HUES48 (cell line): ENCODE measurements at regions not wholly inside any gene's neighbourhood (a gene's known extent, or its start where the extent isn't known, plus 50 kb on each side); places are given as distances from the start of the nearest gene placed in this dataset.

Experiments
- H3K27ac ChIP-seq: one replicate; pipeline ENCODE4 v1.7.0; 2013; ENCODE audit warnings: low read depth, low read length, inconsistent platforms
- H3K27me3 ChIP-seq: 2 replicates; pipeline ENCODE4 v1.6.1; 2013; ENCODE audit warnings: mild to moderate bottlenecking, low read length; ENCODE audit not compliant: control insufficient read depth, insufficient read depth
- H3K36me3 ChIP-seq: 2 replicates; pipeline ENCODE4 v1.6.1; 2013; ENCODE audit warnings: low read length; ENCODE audit not compliant: control insufficient read depth, insufficient read depth
- H3K4me1 ChIP-seq: 2 replicates; pipeline ENCODE4 v1.6.1; 2013; ENCODE audit warnings: mild to moderate bottlenecking, low read length; ENCODE audit not compliant: control insufficient read depth, insufficient read depth
- H3K4me3 ChIP-seq: 2 replicates; pipeline ENCODE4 v1.5.1; 2013; ENCODE audit warnings: mild to moderate bottlenecking, low read depth, low read length
- H3K9ac ChIP-seq: 2 replicates; pipeline ENCODE4 v1.6.1; 2013; ENCODE audit warnings: mild to moderate bottlenecking, low read depth, low read length, moderate library complexity
- H3K9me3 ChIP-seq: 2 replicates; pipeline ENCODE4 v1.6.1; 2013; ENCODE audit warnings: low read length; ENCODE audit not compliant: control insufficient read depth, insufficient read depth

DNA sequence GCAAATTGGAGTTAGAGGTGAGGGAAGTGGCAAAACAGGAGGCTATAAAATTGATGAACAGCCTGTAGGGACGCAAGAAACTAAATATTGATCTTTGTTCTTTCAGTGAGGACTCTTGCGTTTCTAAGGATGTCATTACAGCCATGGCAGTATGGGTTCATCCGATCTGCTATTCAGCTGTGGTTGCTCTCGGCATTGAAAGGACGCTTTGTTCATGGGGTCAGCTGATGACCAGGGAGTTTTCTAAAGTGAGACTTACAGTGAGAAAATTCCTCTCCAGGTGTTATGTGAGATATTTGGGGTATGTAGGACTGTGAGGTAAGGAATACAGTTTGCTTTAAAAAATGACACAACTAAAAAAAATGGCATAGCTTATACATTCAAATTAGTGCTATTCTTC is 52.7 kb upstream of the PELI1 start:
- Histone ChIP-seq H3K4me3 (no peak overlapping the region), H3K27ac (no peak overlapping the region), H3K36me3 (no peaks in the 10 kb centered on the region)

DNA sequence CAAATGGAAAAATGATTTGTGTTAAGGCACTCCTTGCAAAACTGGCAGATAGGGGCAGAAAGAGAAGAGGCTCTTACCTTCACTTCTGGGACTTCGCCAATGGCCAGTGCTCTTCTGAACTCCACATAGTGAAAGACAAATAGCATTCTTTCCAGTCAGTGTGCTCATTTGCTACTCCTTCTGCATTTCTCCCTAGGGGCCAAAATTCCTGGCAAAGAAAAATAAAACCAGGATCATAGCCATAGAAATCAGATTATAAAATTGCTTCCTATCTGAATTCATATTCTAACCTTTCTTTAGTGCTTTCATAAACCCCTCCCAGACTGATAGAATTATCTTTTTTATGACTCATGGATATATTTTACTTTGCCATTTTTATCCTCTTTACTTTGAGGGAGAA is 56.9 kb upstream of the PELI1 start:
- no peak overlapping the region for H3K27ac ChIP-seq

More for the DNA sequence above, 52.7 kb upstream of the PELI1 start:
- Histone ChIP-seq H3K9ac (no peak overlapping the region), H3K9me3 (no peaks in the 10 kb centered on the region), H3K4me1 (peaks cover 16% of the 10 kb centered on the region), H3K27me3 (no peaks in the 10 kb centered on the region)

DNA sequence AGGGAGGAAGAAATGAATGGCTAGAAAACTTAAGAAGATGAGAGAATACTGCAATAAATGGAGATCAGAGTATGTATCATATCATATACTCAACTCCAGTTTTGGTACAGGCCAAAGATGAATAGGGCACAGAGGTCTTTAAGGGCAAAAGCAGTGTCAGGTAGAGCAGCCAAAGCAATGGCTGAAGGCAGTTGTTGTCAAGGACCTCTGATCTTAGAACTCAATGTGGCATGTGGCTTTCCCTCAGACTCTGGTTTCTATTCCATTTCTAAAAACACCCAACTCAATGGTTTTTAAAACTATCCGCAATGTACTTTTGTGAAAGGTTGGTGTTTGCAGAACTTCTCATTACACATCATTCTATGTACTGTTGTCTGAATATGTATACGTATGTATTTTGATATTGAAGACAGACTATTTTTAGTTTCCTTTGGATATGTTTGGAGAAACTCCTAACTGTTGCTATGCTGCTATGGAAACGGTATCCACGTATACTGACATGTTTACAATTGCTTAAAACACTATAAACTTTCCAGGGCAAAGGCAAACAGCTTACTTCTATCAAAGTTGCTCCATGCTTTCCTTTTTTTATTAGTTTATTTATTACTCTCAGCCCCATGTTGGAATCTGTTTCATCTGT is 58.1 kb upstream of the PELI1 start:
- no peak overlapping the region for H3K9ac ChIP-seq
- no peaks in the 10 kb centered on the region for H3K27me3 ChIP-seq
- peaks cover 22% of the 10 kb centered on the region for H3K4me1 ChIP-seq
- no peak overlapping the region for H3K27ac ChIP-seq
- H3K9me3 ChIP-seq = no peaks in the 10 kb centered on the region
- H3K4me3 ChIP-seq = no peak overlapping the region
- H3K36me3 ChIP-seq = no peaks in the 10 kb centered on the region

More for the DNA sequence above, 56.9 kb upstream of the PELI1 start:
- Histone ChIP-seq H3K9me3 (no peaks in the 10 kb centered on the region), H3K36me3 (no peaks in the 10 kb centered on the region), H3K4me3 (no peak overlapping the region), H3K4me1 (peaks cover 27% of the 10 kb centered on the region), H3K27me3 (no peaks in the 10 kb centered on the region), H3K9ac (no peak overlapping the region)

DNA sequence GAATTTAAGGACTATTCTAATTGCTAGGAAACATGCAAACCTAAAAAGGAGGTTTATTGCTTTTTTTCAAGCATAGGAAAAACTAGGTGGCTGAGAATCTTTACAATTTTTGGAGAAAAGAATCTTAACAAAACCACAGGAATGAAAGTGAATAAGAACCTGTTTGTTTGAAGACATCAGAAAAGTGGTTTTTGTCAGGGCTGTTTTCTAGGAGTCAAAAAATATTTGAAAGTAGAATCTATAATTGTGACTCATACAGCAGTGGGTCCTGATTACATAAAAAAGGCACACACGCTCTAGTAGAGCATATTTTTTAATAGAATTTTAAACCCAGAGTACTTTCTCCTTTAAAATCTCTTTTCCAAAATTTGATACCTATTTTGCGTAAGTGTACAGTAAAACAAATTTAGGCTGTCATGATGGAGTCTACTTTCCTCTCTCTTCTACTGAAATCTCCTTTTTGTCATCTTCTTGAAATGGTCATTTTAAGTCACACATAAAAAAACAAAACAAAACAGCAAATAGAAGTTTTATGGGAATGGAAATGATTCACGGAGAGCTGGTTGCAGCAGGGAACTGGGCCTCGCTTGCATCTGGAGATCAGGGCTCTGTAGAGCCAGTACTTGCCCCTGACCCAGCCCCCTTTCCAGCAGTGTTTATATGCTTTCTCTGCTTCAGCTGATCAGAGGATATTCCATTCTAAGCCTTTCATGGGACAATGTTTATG is 59.1 kb upstream of the PELI1 start:
- H3K4me3 ChIP-seq = no peak overlapping the region
- H3K27ac ChIP-seq = peak overlapping the region; percentile 10
- no peak overlapping the region for H3K9ac ChIP-seq
- no peaks in the 10 kb centered on the region for H3K27me3 ChIP-seq
- peaks cover 22% of the 10 kb centered on the region for H3K4me1 ChIP-seq
- H3K36me3 ChIP-seq = no peaks in the 10 kb centered on the region
- no peaks in the 10 kb centered on the region for H3K9me3 ChIP-seq

DNA sequence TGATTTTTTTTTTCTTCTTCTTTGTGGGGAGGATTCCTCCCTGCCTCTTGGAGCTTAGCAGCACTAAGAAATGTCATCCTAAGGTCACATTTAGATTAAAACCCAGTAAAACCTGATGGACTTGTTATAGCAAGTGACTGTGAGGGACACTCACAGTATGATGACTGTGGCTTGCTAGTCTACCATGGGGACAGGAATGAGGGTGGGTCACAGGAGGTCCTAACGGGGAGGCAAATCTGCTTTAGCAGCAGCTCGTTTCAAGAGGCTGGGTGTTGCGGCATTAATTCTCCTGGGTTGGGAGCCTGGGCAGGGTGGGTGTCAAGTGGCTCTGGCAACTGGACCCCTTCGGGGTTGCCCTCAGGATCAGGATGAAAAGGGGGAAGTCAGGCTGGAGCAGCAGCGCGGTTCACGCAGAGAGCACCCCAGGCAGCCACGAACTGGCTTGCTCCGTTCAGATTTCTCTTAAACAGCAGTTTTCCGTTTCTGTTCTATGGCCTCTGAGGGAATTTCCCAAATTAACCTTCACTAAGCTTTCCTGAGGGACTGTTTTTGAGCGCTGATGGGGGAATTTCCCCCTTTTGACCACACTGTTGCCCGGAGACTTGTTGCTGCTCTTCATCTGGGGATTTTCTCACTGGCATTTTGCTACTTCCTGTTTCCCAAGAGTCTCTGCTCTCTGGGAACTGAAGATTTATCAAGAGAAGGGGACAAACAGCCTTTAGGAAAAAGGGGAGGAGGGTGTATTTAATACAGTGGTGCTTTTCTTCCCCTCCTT is 59.8 kb upstream of the PELI1 start:
- no peak overlapping the region for H3K9ac ChIP-seq
- peak overlapping the region; percentile 52 for H3K27ac ChIP-seq
- H3K36me3 ChIP-seq = no peaks in the 10 kb centered on the region
- H3K9me3 ChIP-seq = no peaks in the 10 kb centered on the region
- H3K27me3 ChIP-seq = no peaks in the 10 kb centered on the region
- H3K4me1 ChIP-seq = peaks cover 22% of the 10 kb centered on the region
- 0 out of 2 replicates have a peak overlapping the region, but pooled peaks have one; percentile 3 for H3K4me3 ChIP-seq

DNA sequence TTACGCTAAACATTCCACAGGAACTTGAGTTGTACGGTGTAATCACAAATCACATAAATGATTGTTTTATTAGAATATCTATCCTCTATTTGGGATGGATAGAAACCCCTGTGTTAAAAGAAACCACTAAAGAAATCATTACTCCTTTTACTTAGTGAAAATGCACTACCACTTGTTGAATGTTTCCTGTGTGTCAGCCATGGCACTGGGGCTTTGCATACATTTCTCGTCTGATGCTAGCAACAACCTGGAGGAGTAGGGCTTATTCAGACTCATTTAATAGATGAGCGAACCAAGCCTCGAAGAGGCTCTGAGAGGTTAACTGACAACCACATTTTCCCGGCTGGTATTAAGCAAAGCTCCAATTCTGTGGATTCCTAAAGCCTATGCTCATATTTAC is 60.5 kb upstream of the PELI1 start:
- Histone ChIP-seq H3K4me3 (no peak overlapping the region), H3K9ac (no peak overlapping the region)

DNA sequence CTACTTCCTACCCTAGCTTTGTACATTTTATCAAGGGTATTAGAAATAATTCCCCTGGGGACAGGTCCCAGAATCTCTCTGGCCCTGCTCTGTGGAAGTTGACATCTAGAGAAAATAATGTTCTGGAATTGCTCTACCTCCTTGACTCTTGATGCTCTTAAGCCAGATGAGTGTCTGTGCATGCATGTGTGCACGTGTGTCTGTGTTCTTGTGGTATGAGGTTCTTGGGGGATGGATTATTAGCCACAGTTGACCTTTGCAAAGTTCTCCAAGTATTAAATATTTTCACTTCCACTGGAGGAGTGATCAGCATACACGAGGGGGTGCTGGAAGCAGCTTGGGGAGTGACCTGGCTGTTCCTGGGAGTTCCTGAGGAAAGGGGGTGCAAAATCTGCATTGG is 61.2 kb upstream of the PELI1 start:
- H3K9ac ChIP-seq = no peak overlapping the region
- H3K27me3 ChIP-seq = no peaks in the 10 kb centered on the region
- peaks cover 22% of the 10 kb centered on the region for H3K4me1 ChIP-seq
- no peaks in the 10 kb centered on the region for H3K9me3 ChIP-seq
- H3K4me3 ChIP-seq = no peak overlapping the region
- no peaks in the 10 kb centered on the region for H3K36me3 ChIP-seq
- no peak overlapping the region for H3K27ac ChIP-seq

More for the DNA sequence above, 60.5 kb upstream of the PELI1 start:
- no peaks in the 10 kb centered on the region for H3K27me3 ChIP-seq
- H3K27ac ChIP-seq = peak overlapping the region; percentile 52
- no peaks in the 10 kb centered on the region for H3K36me3 ChIP-seq
- H3K4me1 ChIP-seq = peaks cover 22% of the 10 kb centered on the region
- no peaks in the 10 kb centered on the region for H3K9me3 ChIP-seq

DNA sequence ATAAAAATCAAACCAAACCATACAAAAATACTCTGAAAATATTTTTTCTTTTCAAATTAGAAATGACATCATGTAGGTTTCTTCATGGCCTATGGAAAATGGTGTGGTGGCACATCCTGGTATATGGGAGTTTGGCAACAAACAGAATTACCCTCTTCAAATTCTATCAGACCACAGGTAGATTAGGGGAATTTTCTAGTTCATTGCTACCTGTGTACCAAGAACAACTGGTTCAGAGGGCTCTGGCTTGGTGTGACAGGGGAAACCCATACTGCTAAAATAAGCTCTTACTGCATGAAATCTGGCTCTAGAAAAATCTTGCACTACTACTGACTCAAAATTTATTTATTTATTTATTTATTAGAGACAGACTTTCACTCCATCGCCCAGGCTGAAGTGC is 63.4 kb upstream of the PELI1 start:
- no peaks in the 10 kb centered on the region for H3K9me3 ChIP-seq
- no peaks in the 10 kb centered on the region for H3K36me3 ChIP-seq
- no peak overlapping the region for H3K4me3 ChIP-seq
- H3K27ac ChIP-seq = no peak overlapping the region
- no peaks in the 10 kb centered on the region for H3K27me3 ChIP-seq
- H3K9ac ChIP-seq = no peak overlapping the region
- H3K4me1 ChIP-seq = peaks cover 25% of the 10 kb centered on the region

DNA sequence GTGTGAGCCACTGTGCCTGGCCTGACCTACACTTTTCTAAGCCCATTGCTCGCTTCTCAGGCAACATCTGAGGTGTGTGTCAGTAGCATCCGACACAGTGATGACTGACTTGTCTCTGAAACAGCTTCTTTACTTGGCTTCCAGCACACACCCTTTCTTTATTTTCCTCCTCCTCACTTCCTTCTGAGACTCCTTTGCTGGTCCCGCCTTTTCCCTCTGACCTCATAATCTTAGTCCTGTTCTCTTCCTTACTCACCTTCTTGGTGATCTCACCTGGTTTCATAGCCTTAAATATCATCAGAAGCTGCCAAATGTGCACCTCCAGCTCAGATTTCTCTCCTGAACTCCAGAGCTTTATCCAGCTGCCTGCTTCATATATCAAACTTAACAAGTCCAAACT is 66.6 kb upstream of the PELI1 start:
- Histone ChIP-seq H3K36me3 (no peaks in the 10 kb centered on the region), H3K9ac (no peak overlapping the region), H3K27me3 (no peaks in the 10 kb centered on the region), H3K27ac (no peak overlapping the region), H3K9me3 (no peaks in the 10 kb centered on the region), H3K4me3 (no peak overlapping the region), H3K4me1 (peaks cover 31% of the 10 kb centered on the region)

DNA sequence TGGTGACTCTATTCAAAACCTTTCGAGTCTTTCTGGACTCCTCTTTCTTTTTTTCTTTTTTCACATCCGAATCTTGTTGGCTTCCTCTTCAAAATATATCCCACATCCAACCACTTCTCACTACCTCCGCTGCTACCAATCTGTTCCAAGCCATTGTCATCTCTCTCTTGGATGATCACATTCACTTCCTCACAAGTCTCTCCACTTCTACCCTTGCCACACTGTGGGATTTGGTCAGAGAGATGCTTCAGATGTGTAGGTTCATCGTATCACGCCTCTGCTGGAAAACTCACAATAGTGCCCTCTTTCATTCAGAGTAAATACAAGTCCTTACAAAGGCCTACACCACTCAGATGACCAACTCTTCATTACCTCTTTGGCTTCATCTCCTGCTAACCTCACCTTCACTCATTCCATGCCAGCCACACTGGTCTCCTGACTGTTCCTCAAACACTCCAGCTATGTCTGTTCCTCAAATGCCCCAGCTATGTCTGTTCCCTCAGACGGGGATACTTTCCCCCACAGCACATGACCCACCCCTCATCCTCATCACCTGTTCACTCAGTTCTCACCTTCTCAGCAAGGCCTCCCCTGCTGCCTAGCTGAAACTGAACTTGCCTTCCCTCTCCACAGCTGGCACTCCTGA is 67.2 kb upstream of the PELI1 start:
- H3K27ac ChIP-seq = no peak overlapping the region
- H3K4me3 ChIP-seq = no peak overlapping the region
- no peak overlapping the region for H3K9ac ChIP-seq
- no peaks in the 10 kb centered on the region for H3K9me3 ChIP-seq
- H3K27me3 ChIP-seq = no peaks in the 10 kb centered on the region
- peaks cover 31% of the 10 kb centered on the region for H3K4me1 ChIP-seq
- H3K36me3 ChIP-seq = no peaks in the 10 kb centered on the region
